ENCODE measurements at regions not wholly inside any gene's neighbourhood (a gene's known extent, or its start where the extent isn't known, plus 50 kb on each side); places are given as distances from the start of the nearest gene placed in this dataset.

- DNase-seq, result peak in 1 of 2 donors; percentile 7
Observed at GRCh38 chr10:42952931-42953683, 123.8 kb upstream of the RET start.

GRCh38 chr10:42953684-42954674 is 122.9 kb upstream of the RET start:
- peak in 1 of 2 donors; percentile 11 for DNase-seq

DNA sequence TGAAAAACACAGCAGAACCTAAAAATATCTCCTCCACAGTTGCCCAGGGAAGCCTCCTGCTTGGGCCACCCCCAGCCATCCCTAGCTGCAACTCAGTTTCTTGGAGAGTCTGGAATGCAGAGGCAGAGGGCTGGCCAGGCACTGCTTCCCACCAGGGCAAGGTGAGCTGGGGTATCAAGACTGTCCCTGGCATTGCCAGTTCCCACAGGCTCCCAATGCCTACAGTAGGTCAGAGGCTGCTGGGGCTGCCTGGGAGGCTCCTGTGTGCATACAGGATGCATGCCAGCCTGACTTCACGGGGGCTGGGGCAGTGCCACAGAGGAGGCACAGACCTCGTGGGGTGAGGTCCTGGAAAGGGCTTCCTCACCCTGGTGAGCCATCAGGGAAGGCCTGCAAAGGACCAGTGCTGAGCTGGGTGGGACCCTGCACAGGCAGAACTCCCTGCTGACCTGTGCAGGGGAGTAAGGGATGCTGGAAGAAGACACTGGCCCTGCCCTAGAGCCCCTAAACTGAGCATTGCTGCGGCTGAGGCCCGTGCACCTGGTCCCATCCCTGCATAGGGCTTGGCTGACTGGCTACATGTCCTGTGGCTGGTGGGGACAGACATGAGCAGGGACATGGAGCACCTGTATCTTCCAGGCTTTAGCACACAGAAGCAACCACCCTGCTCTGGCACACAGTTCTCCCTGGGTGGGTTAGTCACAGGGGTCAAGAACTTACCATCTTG is 121.9 kb upstream of the RET start:
- peak in 1 of 2 donors; percentile 6 for DNase-seq

DNA sequence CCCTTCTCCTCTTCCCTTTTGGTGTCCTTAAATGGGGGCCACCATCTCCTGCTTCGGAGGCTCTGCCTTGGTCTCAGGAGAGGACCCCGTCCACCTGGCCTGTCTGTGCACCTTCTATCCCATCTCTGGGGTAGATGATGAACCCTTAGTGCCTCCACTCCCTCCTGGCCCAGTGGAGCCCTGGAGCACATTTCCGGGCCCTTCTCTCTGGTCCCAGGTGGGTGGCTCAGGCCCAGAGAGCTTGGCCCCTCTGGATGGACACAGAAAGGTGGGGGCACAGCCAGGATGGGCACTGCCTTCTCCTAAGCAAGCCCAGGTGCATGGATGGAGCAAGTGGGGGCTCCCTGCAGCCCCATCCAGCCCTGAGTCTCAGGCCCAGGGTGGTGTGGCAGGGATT is 121.4 kb upstream of the RET start:
- no peak for DNase-seq

DNA sequence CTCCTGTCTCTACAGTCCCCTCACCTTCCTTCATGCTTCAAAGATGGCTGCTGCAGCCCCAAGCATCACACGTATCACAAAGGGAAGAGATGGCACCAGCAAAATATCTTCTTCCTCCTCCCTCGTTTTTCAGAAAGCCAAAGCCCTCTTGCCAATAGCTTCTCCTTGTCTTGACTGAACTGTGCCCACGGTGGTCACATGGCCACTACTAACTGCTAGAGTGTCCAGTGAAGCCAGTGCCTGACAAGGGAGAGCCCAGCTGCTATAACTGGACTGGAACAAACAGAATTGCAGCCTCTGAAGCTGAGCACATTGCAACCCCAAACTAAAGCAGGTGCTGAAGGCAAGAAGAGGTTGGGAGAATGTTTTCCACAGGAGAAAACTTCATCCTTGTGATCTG is 120.8 kb upstream of the RET start:
- DNase-seq, result no peak

DNA sequence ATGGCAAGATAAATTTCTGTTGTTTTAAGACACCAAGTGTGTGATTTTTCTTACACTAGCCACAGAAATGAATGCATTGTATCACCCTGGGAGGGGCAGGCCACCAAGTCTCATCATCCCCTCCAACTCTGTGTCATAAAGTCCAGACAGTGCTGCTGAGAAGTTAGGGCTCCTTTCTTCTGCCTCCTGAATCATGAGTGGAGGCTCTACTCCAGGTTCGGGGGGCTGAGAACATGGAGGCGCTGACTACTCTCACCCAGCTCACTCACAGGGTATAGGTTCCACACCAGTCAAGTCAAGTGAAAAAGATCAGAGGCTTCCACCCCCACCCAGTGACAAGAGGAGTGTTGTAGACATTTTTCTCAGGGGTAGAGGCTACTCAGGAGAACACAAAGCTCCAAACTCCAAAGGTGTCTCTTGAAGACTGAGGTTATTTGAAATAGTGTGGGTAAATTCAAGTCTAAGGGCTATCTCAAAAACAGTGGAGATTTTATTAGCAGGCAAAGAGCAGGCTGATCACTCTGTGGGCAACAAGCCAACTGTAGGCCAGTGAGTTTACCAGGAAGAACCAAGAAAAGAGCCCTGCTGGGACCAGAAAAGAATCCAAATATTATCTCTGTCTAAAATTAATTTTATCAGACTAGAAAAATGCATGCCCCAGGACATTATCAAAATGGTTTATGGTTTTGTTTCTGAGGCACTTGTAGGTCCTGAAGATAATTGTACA is 118.6 kb upstream of the RET start:
- DNase-seq, result peak in 1 of 2 donors; percentile 9

- DNase-seq, result no peak
Observed at GRCh38 chr10:42959833-42960232, 117.0 kb upstream of the RET start.

- DNase-seq, result peak in 1 of 2 donors; percentile 7
Observed at GRCh38 chr10:42960491-42960990, 116.3 kb upstream of the RET start.

GRCh38 chr10:42960991-42961795 is 115.7 kb upstream of the RET start:
- DNase-seq, result no peak

GRCh38 chr10:42961796-42962109 is 115.1 kb upstream of the RET start:
- no peak for DNase-seq

DNA sequence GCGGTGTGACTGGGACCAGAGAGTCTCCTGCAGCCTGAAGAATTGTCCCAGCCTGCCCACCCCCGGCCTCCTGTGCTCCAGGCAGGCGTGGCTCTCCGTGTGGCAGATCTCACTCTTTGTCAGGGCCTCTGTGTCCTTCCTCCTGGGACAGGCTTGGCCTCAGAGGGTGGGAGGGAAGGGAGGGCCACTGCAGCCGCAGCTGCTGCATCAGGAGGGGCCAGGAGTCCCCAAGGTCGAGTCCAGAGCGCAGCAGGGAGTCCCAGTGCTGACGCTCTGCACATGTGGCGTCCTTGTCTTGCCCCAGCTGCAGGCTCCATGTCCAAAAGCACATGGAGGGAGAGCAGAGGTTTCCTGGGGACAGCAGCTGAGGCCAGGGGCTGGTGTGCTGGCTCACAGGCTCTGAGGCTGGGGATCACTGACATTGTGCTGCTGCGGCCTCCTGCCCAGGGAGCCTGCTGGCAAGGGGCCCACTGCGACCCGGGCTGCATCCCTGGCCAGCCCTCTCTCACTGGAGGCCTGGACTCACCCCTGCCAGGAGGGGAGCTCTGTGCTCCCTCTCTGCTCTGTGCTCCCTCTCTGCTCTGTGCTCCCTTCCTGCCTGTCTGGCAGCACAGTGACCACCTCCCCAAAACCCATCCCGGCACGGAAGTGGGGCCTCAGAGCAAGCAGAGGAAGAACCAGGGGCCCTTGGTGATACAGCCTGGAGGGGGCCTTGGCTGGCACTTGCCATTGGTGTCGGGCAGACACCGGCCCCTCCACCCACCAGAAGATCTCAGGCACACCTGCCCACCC is 114.6 kb upstream of the RET start:
- DNase-seq, result peak in 1 of 2 donors; percentile 6

- peak in 1 of 2 donors; percentile 10 for DNase-seq
Observed at GRCh38 chr10:42962902-42963231, 114.0 kb upstream of the RET start.

GRCh38 chr10:42963312-42963711 is 113.6 kb upstream of the RET start:
- DNase-seq, result no peak

DNA sequence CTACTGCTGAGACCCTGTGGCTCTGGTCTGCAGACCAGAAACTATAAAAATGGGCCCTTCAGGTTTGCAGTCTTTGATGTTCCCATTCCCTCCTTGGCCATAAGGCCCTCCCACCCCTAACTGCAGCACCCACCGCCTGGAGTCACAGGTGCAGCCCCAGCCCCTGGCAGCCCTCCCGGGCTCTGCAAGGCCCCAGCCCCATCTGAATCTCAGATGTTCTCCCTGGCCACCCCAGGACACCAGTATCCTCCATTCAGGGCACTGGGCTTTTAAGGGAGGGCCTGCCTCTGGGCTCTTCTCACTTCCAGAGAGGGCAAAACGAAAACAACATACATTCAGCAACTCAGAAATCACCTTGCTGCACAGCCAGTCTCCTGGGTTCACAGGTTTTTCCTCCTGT is 107.7 kb upstream of the RET start:
- DNase-seq, result no peak

- DNase-seq, result peak in 1 of 2 donors; percentile 6
Observed at GRCh38 chr10:42969909-42970308, 107.0 kb upstream of the RET start.

DNA sequence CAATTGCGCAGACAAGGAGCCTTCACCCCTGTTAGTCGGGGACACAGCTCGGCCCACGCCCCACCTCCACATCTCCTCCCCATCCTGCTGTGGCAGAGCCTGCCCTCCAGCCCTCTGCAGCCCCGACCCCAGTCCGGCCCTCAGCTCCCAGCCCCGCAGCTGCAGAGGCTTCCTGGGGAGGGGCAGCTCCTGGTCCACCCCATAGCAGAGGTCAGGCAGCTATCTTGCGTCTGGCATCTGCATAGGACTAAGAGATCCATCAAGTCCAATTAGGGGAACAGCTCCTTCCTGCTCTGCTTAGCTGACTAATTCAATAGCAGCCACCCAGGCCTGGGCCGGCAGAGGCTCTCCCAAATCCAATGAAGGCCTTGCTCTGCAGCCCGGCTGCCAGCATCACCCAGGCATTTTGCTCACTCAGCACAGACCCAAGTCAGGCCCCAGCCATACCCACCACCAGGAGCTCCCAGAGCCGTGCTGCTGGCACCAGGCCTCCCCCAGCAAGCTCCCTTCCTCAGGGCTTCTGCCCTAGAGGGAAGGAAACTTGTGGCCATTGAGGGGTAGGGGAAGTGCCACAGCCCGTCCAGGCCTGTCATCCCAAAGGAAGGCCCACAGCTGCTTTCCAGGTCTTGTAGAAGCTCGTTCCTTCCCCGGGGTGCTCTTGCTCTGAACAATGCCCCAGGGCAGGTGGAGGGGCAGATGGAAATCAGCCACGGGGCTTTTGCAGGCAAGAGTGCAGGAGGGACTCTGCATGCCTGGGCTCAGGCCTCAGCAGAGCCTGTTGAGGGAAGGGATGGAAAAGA is 106.2 kb upstream of the RET start:
- peak in 1 of 2 donors; percentile 16 for DNase-seq

- peak in 1 of 2 donors; percentile 11 for DNase-seq
Observed at GRCh38 chr10:42971251-42971599, 105.6 kb upstream of the RET start.

GRCh38 chr10:42972946-42973345 is 103.9 kb upstream of the RET start:
- no peak for DNase-seq

GRCh38 chr10:42973411-42973810 is 103.5 kb upstream of the RET start:
- no peak for DNase-seq

Measured in stimulated activated CD4-positive, alpha-beta T cell treated with anti-CD3 and anti-CD28 coated beads, Interleukin-2, amount 100 ng/mL, for 24 hours (primary cell).